ENCODE measurements at regions not wholly inside any gene's neighbourhood (a gene's known extent, or its start where the extent isn't known, plus 50 kb on each side); places are given as distances from the start of the nearest gene placed in this dataset.

DNA sequence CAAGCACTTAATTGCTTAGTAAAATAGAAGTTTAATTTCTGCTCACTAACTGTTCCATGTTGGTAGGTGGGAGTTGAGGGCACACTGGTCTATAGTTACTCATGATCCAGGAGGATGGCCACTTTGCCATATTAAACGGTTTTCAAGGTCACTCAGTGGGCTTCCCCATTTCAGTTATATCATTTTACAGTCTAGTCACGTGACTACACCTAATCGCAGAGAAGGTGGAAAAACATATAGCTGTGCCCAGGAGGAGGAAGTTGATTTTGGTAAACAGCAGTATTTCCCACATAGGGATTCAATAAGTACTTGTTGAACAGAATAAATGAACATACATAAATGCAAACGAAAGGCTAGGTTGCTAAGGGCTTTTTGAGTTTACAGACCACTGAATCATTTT, 541.1 kb upstream of the CAMK1G start:
- Histone ChIP-seq H2AK5ac (ENCODE audit: low read length) (no peak overlapping the region), H2BK5ac (ENCODE audit: low read length) (no peak overlapping the region), H3K56ac (ENCODE audit: low read length) (no peak overlapping the region), H4K8ac (ENCODE audit: low read depth, low read length) (no peak overlapping the region), H3K27me3 (ENCODE audit: insufficient read depth, low read length, poor library complexity) (no peaks in the 10 kb centered on the region), H3K36me3 (ENCODE audit: control insufficient read depth, insufficient read depth, low read length) (no peaks in the 10 kb centered on the region), H3K18ac (ENCODE audit: low read length) (no peak overlapping the region), H3K4me1 (ENCODE audit: control insufficient read depth, low read depth, low read length) (no peaks in the 10 kb centered on the region), H3K9ac (ENCODE audit: low read length) (no peak overlapping the region), H2BK120ac (ENCODE audit: low read depth, low read length) (no peak overlapping the region), H3K4me3 (ENCODE audit: low read length) (no peak overlapping the region), H3K4me2 (ENCODE audit: low read length) (no peak overlapping the region), H4K5ac (ENCODE audit: low read length) (no peak overlapping the region), H3K23ac (ENCODE audit: low read length) (no peak overlapping the region), H3K27ac (ENCODE audit: low read depth, low read length) (no peak overlapping the region), H3K79me1 (ENCODE audit: low read length) (no peaks in the 10 kb centered on the region), H2BK15ac (replicated peaks; ENCODE audit: low read depth) (no peak overlapping the region), H3K4ac (ENCODE audit: low read depth, low read length) (no peak overlapping the region), H3K79me2 (ENCODE audit: control insufficient read depth, insufficient read depth, low read length) (no peaks in the 10 kb centered on the region)
- no peak for DNase-seq
- no CpG with 5 or more reads among the region's 4 CpGs for WGBS (ENCODE audit: extremely low coverage, insufficient coverage, low lambda C conversion rate)

GRCh38 chr1:209045331-209046057, 538.0 kb upstream of the CAMK1G start:
- DNase-seq = peak; percentile 74
- peak overlapping the region; percentile 49 for H3K4ac ChIP-seq (ENCODE audit: low read depth, low read length)
- H3K79me2 ChIP-seq (ENCODE audit: control insufficient read depth, insufficient read depth, low read length) = no peaks in the 10 kb centered on the region
- H3K18ac ChIP-seq (ENCODE audit: low read length) = no peak overlapping the region
- no peaks in the 10 kb centered on the region for H3K27me3 ChIP-seq (ENCODE audit: insufficient read depth, low read length, poor library complexity)
- no peak overlapping the region for H3K23ac ChIP-seq (ENCODE audit: low read length)
- H3K4me3 ChIP-seq (ENCODE audit: low read length) = no peak overlapping the region
- no peaks in the 10 kb centered on the region for H3K36me3 ChIP-seq (ENCODE audit: control insufficient read depth, insufficient read depth, low read length)
- no CpG with 5 or more reads among the region's 4 CpGs for WGBS (ENCODE audit: extremely low coverage, insufficient coverage, low lambda C conversion rate)
- no peak overlapping the region for H4K8ac ChIP-seq (ENCODE audit: low read depth, low read length)
- H3K79me1 ChIP-seq (ENCODE audit: low read length) = no peaks in the 10 kb centered on the region
- no peak overlapping the region for H3K27ac ChIP-seq (ENCODE audit: low read depth, low read length)
- H2BK120ac ChIP-seq (ENCODE audit: low read depth, low read length) = peak overlapping the region; percentile 85
- H2AK5ac ChIP-seq (ENCODE audit: low read length) = no peak overlapping the region
- no peak overlapping the region for H3K56ac ChIP-seq (ENCODE audit: low read length)
- no peak overlapping the region for H3K4me2 ChIP-seq (ENCODE audit: low read length)
- H4K5ac ChIP-seq (ENCODE audit: low read length) = no peak overlapping the region
- H2BK15ac ChIP-seq (replicated peaks; ENCODE audit: low read depth) = peak overlapping the region; percentile 80
- H2BK5ac ChIP-seq (ENCODE audit: low read length) = no peak overlapping the region
- no peak overlapping the region for H3K9ac ChIP-seq (ENCODE audit: low read length)
- no peaks in the 10 kb centered on the region for H3K4me1 ChIP-seq (ENCODE audit: control insufficient read depth, low read depth, low read length)

DNA sequence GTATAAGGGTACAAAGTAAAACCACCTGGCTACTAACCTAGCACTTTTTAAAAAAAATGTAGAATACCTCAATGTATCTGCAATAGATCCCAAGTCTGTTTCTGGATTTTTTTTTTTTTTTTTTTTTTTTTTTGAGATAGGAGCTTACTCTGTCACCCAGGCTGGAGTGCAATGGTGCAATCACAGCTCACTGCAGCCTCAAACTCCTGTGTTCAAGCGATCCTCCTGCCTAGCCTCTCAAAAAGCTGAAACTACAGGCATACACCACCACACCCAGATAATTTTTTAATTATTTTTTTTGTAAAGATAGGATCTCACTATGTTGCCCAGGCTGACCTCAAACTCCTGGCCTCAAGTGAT, 537.5 kb upstream of the CAMK1G start:
- DNase-seq = no peak
- no peak overlapping the region for H3K9ac ChIP-seq (ENCODE audit: low read length)
- no peaks in the 10 kb centered on the region for H3K27me3 ChIP-seq (ENCODE audit: insufficient read depth, low read length, poor library complexity)
- no peak overlapping the region for H2AK5ac ChIP-seq (ENCODE audit: low read length)
- H3K4me2 ChIP-seq (ENCODE audit: low read length) = no peak overlapping the region
- no peak overlapping the region for H4K5ac ChIP-seq (ENCODE audit: low read length)
- H3K4me1 ChIP-seq (ENCODE audit: control insufficient read depth, low read depth, low read length) = no peaks in the 10 kb centered on the region
- no peak overlapping the region for H3K23ac ChIP-seq (ENCODE audit: low read length)
- H3K79me1 ChIP-seq (ENCODE audit: low read length) = no peaks in the 10 kb centered on the region
- no peak overlapping the region for H3K4ac ChIP-seq (ENCODE audit: low read depth, low read length)
- H2BK5ac ChIP-seq (ENCODE audit: low read length) = no peak overlapping the region
- WGBS (ENCODE audit: extremely low coverage, insufficient coverage, low lambda C conversion rate) = no CpG with 5 or more reads among the region's 1 CpG
- H2BK120ac ChIP-seq (ENCODE audit: low read depth, low read length) = no peak overlapping the region
- H4K8ac ChIP-seq (ENCODE audit: low read depth, low read length) = no peak overlapping the region
- no peak overlapping the region for H3K4me3 ChIP-seq (ENCODE audit: low read length)
- H3K18ac ChIP-seq (ENCODE audit: low read length) = no peak overlapping the region
- no peak overlapping the region for H2BK15ac ChIP-seq (replicated peaks; ENCODE audit: low read depth)
- H3K56ac ChIP-seq (ENCODE audit: low read length) = no peak overlapping the region
- no peaks in the 10 kb centered on the region for H3K36me3 ChIP-seq (ENCODE audit: control insufficient read depth, insufficient read depth, low read length)
- H3K27ac ChIP-seq (ENCODE audit: low read depth, low read length) = no peak overlapping the region
- no peaks in the 10 kb centered on the region for H3K79me2 ChIP-seq (ENCODE audit: control insufficient read depth, insufficient read depth, low read length)

- H2BK120ac ChIP-seq (ENCODE audit: low read depth, low read length) = no peak overlapping the region
- H3K27me3 ChIP-seq (ENCODE audit: insufficient read depth, low read length, poor library complexity) = no peaks in the 10 kb centered on the region
- H3K4ac ChIP-seq (ENCODE audit: low read depth, low read length) = no peak overlapping the region
- no peak overlapping the region for H4K5ac ChIP-seq (ENCODE audit: low read length)
- H2BK5ac ChIP-seq (ENCODE audit: low read length) = no peak overlapping the region
- H3K9ac ChIP-seq (ENCODE audit: low read length) = no peak overlapping the region
- H3K56ac ChIP-seq (ENCODE audit: low read length) = no peak overlapping the region
- H3K23ac ChIP-seq (ENCODE audit: low read length) = no peak overlapping the region
- no CpG with 5 or more reads among the region's 4 CpGs for WGBS (ENCODE audit: extremely low coverage, insufficient coverage, low lambda C conversion rate)
- no peak for DNase-seq
- no peak overlapping the region for H2BK15ac ChIP-seq (replicated peaks; ENCODE audit: low read depth)
- no peaks in the 10 kb centered on the region for H3K4me1 ChIP-seq (ENCODE audit: control insufficient read depth, low read depth, low read length)
- no peak overlapping the region for H2AK5ac ChIP-seq (ENCODE audit: low read length)
- no peak overlapping the region for H3K18ac ChIP-seq (ENCODE audit: low read length)
- no peak overlapping the region for H3K4me2 ChIP-seq (ENCODE audit: low read length)
- no peaks in the 10 kb centered on the region for H3K36me3 ChIP-seq (ENCODE audit: control insufficient read depth, insufficient read depth, low read length)
- H3K27ac ChIP-seq (ENCODE audit: low read depth, low read length) = no peak overlapping the region
- no peaks in the 10 kb centered on the region for H3K79me1 ChIP-seq (ENCODE audit: low read length)
- no peaks in the 10 kb centered on the region for H3K79me2 ChIP-seq (ENCODE audit: control insufficient read depth, insufficient read depth, low read length)
- no peak overlapping the region for H3K4me3 ChIP-seq (ENCODE audit: low read length)
- no peak overlapping the region for H4K8ac ChIP-seq (ENCODE audit: low read depth, low read length)
Observed at GRCh38 chr1:209046935-209047334, 536.6 kb upstream of the CAMK1G start.

DNA sequence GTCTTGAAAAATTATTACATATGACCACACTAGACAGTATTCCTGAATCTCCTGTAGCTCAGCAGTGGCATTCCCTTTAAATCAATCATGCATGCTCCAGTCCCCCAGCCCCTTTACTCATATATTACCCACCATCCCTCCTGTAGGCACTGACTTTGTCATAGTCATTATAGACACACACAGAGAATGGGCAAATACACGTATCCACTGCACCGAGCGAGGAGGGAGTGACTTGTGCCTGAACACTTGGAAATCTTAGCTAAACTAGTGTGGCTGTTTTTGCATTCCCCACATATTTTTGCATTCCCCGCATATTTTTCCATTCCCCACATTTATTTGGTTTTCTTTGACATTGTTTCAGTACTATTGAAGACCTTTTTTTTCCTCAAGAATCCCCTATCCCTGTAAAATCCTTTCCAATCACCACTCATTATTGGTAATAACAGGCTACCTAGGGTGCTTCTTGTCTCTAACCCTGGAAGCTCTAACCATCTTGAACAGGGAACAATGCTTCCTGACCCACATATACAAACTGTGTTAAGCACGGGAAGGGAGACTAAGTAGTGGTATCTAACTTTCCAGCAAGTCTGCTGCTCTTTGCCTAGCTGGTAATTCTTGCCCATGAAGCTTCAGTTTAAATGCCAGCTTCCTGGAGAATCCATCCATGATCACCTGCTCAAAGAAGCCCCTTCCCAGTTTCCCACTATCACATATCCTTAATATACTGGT, 534.4 kb upstream of the CAMK1G start:
- Histone ChIP-seq H4K5ac (ENCODE audit: low read length) (no peak overlapping the region), H3K56ac (ENCODE audit: low read length) (no peak overlapping the region), H3K79me2 (ENCODE audit: control insufficient read depth, insufficient read depth, low read length) (no peaks in the 10 kb centered on the region), H3K9ac (ENCODE audit: low read length) (no peak overlapping the region), H3K4me1 (ENCODE audit: control insufficient read depth, low read depth, low read length) (no peaks in the 10 kb centered on the region), H4K8ac (ENCODE audit: low read depth, low read length) (no peak overlapping the region), H3K4me3 (ENCODE audit: low read length) (no peak overlapping the region), H2BK15ac (replicated peaks; ENCODE audit: low read depth) (no peak overlapping the region), H2BK5ac (ENCODE audit: low read length) (no peak overlapping the region), H3K27ac (ENCODE audit: low read depth, low read length) (no peak overlapping the region), H2AK5ac (ENCODE audit: low read length) (no peak overlapping the region), H3K4ac (ENCODE audit: low read depth, low read length) (no peak overlapping the region), H3K36me3 (ENCODE audit: control insufficient read depth, insufficient read depth, low read length) (no peaks in the 10 kb centered on the region), H3K23ac (ENCODE audit: low read length) (no peak overlapping the region), H3K18ac (ENCODE audit: low read length) (no peak overlapping the region), H3K79me1 (ENCODE audit: low read length) (no peaks in the 10 kb centered on the region), H3K4me2 (ENCODE audit: low read length) (no peak overlapping the region), H2BK120ac (ENCODE audit: low read depth, low read length) (no peak overlapping the region), H3K27me3 (ENCODE audit: insufficient read depth, low read length, poor library complexity) (no peaks in the 10 kb centered on the region)
- WGBS (ENCODE audit: extremely low coverage, insufficient coverage, low lambda C conversion rate) = no CpG with 5 or more reads among the region's 5 CpGs
- peak; percentile 44 for DNase-seq
